WTC11 (cell line): ENCODE measurements at regions not wholly inside any gene's neighbourhood (a gene's known extent, or its start where the extent isn't known, plus 50 kb on each side); places are given as distances from the start of the nearest gene placed in this dataset.

Source experiments
- AFF4 ChIP-seq: sonication (generic); formaldehyde crosslinking; IDR thresholded peaks from 2 replicates; pipeline ENCODE4 v1.8.1; 2023; ENCODE audit warnings: mild to moderate bottlenecking, missing genetic modification reagents, borderline replicate concordance
- CREM ChIP-seq: sonication (generic); formaldehyde crosslinking; IDR thresholded peaks from 2 replicates; pipeline ENCODE4 v1.8.1; 2022; ENCODE audit warnings: mild to moderate bottlenecking, missing genetic modification reagents, moderate library complexity
- CTCF ChIP-seq: fragments of 200-600 bp; IDR thresholded peaks from 2 replicates; pipeline ENCODE4 v1.8.0; 2022; ENCODE audit warnings: antibody characterized with exemption
- IRF1 ChIP-seq: sonication (generic); formaldehyde crosslinking; IDR thresholded peaks from 2 replicates; pipeline ENCODE4 v1.8.0; 2023; ENCODE audit warnings: missing genetic modification reagents
- MLX ChIP-seq: sonication (generic); formaldehyde crosslinking; IDR thresholded peaks from 2 replicates; pipeline ENCODE4 v1.8.1; 2023; ENCODE audit warnings: mild to moderate bottlenecking, missing genetic modification reagents, moderate library complexity
- NFATC4 ChIP-seq: fragments of 250-450 bp; sonication (Bioruptor Pico); IDR thresholded peaks from 2 replicates; pipeline ENCODE4 v1.9.0; 2021; ENCODE audit warnings: mild to moderate bottlenecking
- RELA ChIP-seq: sonication (generic); formaldehyde crosslinking; IDR thresholded peaks from 2 replicates; pipeline ENCODE4 v1.8.1; 2022; ENCODE audit warnings: missing genetic modification reagents, mild to moderate bottlenecking, borderline replicate concordance
- ZNF232 ChIP-seq: sonication (generic); formaldehyde crosslinking; IDR thresholded peaks from 2 replicates; pipeline ENCODE4 v1.8.0; 2022; ENCODE audit warnings: mild to moderate bottlenecking, missing genetic modification reagents
- ZNF317 ChIP-seq: sonication (generic); formaldehyde crosslinking; IDR thresholded peaks from 2 replicates; pipeline ENCODE4 v1.8.1; 2023; ENCODE audit warnings: low read depth, mild to moderate bottlenecking, moderate library complexity, missing genetic modification reagents, borderline replicate concordance

GRCh38 chr6:93842178-93842577 is 422.8 kb upstream of the EPHA7 start:
- TF ChIP-seq RELA (no peak), CTCF (no peak), MLX (no peak), ZNF317 (CRISPR knock-in tag) (no peak), IRF1 (CRISPR knock-in tag) (no peak), CREM (CRISPR knock-in tag) (no peak), ZNF232 (CRISPR knock-in tag) (no peak), NFATC4 (CRISPR knock-in tag) (no peak), AFF4 (CRISPR knock-in tag) (no peak)
